Sigmoid colon (tissue), 6 donors: ENCODE measurements at regions not wholly inside any gene's neighbourhood (a gene's known extent, or its start where the extent isn't known, plus 50 kb on each side); places are given as distances from the start of the nearest gene placed in this dataset.

ENCODE experiments used
- DNase-seq: peaks from one replicate; pipeline ENCODE4 v3.0.0-alpha.2; 2019
- H3K27ac ChIP-seq, 4 donors: fragments of 200-600 bp; sonication (generic); one replicate each; pipeline ENCODE4 v1.5.1; 2016 to 2019; ENCODE audit warnings: mild to moderate bottlenecking in 1 of 4
- H3K27me3 ChIP-seq, 3 donors: fragments of 200-600 bp; sonication (generic); one replicate each; pipeline ENCODE4 v1.5.1; 2019; ENCODE audit warnings: mild to moderate bottlenecking in 1 of 3
- H3K36me3 ChIP-seq, 4 donors: fragments of 200-600 bp; sonication (generic); one replicate each; pipeline ENCODE4 v1.5.1; 2016 to 2019
- H3K4me1 ChIP-seq, 4 donors: fragments of 200-600 bp; sonication (generic); one replicate each; pipeline ENCODE4 v1.5.1; 2017 to 2019
- H3K4me3 ChIP-seq, 4 donors: fragments of 200-600 bp; sonication (generic); one replicate each; pipeline ENCODE4 v1.5.1; 2017 to 2019; ENCODE audit warnings: mild to moderate bottlenecking in 2 of 4, moderate library complexity in 1 of 4
- H3K9me3 ChIP-seq, 4 donors: fragments of 200-600 bp in 3 of 4; sonication (generic) in 3 of 4; one replicate each; pipeline versions ENCODE4 v1.5.1 to v1.6.1; 2013 to 2019
- EP300 ChIP-seq, 4 donors: sonication (generic); formaldehyde crosslinking; IDR thresholded peaks; one replicate each; pipeline ENCODE4 v1.6.1; 2017; ENCODE audit warnings: antibody characterized with exemption in 4 of 4
- POLR2A ChIP-seq, 2 donors: fragments of 450-650 bp; IDR thresholded peaks; one replicate each; pipeline ENCODE4 v1.6.1; 2016; ENCODE audit warnings: antibody characterized with exemption in 2 of 2, mild to moderate bottlenecking in 2 of 2, moderate library complexity in 2 of 2
- POLR2AphosphoS5 ChIP-seq, 4 donors: sonication (generic); formaldehyde crosslinking; IDR thresholded peaks; one replicate each; pipeline ENCODE4 v1.6.1; 2017; ENCODE audit warnings: antibody characterized with exemption in 4 of 4
- WGBS, 2 donors: extraction: QIAGEN DNeasy Blood & Tissue Kit; methylation state at CpG; one replicate each; pipeline ENCODE4 v1.1.7; 2013; 5-methylcytosine and 5-hydroxymethylcytosine counted together
- intact Hi-C: fragments of 100-400 bp; cut with DNase I; formaldehyde crosslinking; loops from one replicate; pipeline ENCODE4 v1.15.1; 2023
- TF ChIP-seq, protein P1 (sequence below), 4 experiments: fragments of 450-650 bp in 3 of 4; fragments of 200-600 bp in 1 of 4; IDR thresholded peaks; one replicate each; pipeline ENCODE4 v1.5.1; 2016 to 2019; ENCODE audit warnings: antibody characterized with exemption in 4 of 4, mild to moderate bottlenecking in 3 of 4, moderate library complexity in 2 of 4
- donor health status: healthy with polysubstance abuse.
- donor health status: healthy.

DNA sequence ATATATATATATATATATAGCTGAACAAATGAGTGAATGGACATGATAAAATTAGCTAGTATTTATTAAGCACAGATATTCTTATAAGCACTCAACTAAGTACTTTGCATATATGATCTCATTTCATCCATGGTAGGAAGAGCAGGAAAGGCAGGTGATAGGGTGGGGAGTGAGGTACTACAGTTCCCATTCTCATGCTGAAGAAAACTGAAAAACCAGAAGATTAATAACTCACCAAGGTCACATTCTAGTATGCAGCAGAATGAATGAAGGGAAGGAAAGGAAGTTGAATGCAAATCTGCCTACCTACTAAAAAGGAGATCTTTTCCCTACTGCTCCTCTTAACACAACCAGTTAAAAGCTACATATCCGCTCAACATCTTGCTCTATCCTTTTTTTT lies 298.1 kb upstream of the TMPO start:
- H3K4me1 ChIP-seq, result no peaks in the 10 kb centered on the region
- H3K4me3 ChIP-seq, result no peak overlapping the region
- intact Hi-C loops, result no loop called here
- DNase-seq, result no peak
- 83 to 92% methylated on average over 1 of the region's 1 CpG for WGBS, 2 donors
- H3K36me3 ChIP-seq, result no peaks in the 10 kb centered on the region
- no peaks in the 10 kb centered on the region for H3K27me3 ChIP-seq
- no peaks in the 10 kb centered on the region for H3K9me3 ChIP-seq
- TF ChIP-seq POLR2AphosphoS5 (IDR thresholded peaks at IDR 0.05), result no peak
- TF ChIP-seq, protein P1, sequence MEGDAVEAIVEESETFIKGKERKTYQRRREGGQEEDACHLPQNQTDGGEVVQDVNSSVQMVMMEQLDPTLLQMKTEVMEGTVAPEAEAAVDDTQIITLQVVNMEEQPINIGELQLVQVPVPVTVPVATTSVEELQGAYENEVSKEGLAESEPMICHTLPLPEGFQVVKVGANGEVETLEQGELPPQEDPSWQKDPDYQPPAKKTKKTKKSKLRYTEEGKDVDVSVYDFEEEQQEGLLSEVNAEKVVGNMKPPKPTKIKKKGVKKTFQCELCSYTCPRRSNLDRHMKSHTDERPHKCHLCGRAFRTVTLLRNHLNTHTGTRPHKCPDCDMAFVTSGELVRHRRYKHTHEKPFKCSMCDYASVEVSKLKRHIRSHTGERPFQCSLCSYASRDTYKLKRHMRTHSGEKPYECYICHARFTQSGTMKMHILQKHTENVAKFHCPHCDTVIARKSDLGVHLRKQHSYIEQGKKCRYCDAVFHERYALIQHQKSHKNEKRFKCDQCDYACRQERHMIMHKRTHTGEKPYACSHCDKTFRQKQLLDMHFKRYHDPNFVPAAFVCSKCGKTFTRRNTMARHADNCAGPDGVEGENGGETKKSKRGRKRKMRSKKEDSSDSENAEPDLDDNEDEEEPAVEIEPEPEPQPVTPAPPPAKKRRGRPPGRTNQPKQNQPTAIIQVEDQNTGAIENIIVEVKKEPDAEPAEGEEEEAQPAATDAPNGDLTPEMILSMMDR (IDR thresholded peaks at IDR 0.05), result no peak
- TF ChIP-seq POLR2A (IDR thresholded peaks at IDR 0.05), result no peak
- no peak for TF ChIP-seq EP300 (IDR thresholded peaks at IDR 0.05)
- H3K27ac ChIP-seq, result no peak overlapping the region

DNA sequence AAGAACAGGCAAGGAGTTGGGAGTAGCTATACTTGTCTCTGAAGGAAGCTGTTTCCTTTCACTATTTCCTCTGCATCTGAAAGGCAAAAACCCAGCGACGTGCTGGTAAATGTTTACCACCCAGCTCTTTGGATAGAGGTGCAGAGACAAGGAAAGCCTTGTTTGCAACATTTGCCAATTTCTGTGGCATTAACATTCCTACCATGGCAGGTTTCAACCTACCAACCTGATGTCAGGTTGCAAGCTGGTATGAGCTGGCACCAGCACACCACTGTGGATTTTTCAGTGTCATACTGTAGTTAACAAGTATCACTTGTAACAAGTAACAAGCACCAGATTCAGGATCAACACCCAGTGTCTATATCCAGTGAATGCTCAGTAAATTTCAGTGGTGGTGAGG lies 294.8 kb upstream of the TMPO start:
- TF ChIP-seq EP300 (IDR thresholded peaks at IDR 0.05), result no peak
- no peak for TF ChIP-seq POLR2A (IDR thresholded peaks at IDR 0.05)
- no peak for TF ChIP-seq POLR2AphosphoS5 (IDR thresholded peaks at IDR 0.05)
- TF ChIP-seq, protein P1 (IDR thresholded peaks at IDR 0.05), result no peak
- Histone ChIP-seq H3K4me3 (no peak overlapping the region), H3K27ac (no peak overlapping the region), H3K9me3 (no peaks in the 10 kb centered on the region), H3K36me3 (no peaks in the 10 kb centered on the region), H3K27me3 (no peaks in the 10 kb centered on the region), H3K4me1 (no peaks in the 10 kb centered on the region)
- WGBS, 2 donors, result 26 to 46% methylated on average over 2 of the region's 2 CpGs
- no peak for DNase-seq
- intact Hi-C loops, result no loop called here

DNA sequence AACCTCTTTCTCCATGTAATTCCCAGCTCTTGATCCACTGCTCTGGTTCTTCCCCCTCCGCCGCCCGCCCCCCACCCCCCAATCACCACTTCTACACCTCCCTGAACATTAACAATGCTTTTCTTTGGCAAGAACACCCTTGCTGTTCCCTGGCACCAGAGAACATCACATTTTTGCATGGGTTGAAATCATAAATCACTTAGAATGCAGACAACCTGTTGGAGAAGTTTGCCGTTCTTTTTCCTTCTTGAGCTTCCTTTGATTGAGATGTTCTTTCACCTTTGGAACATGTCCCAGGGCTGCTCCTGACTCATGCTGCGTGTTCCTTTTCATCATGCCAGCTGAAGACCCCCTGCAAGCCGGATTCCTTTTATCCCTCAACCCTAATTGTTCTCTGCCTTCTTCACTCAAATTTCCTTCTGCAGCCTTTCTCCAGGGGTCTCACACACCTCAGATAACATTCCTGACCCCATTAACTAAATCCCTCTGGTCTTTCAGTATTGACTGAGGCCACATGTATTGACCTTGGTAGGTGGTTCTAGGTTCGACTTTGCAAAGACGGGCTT lies 294.1 kb upstream of the TMPO start:
- Histone ChIP-seq H3K9me3 (no peaks in the 10 kb centered on the region), H3K27me3 (no peaks in the 10 kb centered on the region), H3K4me1 (no peaks in the 10 kb centered on the region), H3K36me3 (no peaks in the 10 kb centered on the region), H3K4me3 (no peak overlapping the region), H3K27ac (no peak overlapping the region)
- 66 to 72% methylated on average over 8 of the region's 8 CpGs for WGBS, 2 donors
- DNase-seq, result no peak
- TF ChIP-seq EP300 (IDR thresholded peaks at IDR 0.05), result no peak
- intact Hi-C loops, result no loop called here

DNA sequence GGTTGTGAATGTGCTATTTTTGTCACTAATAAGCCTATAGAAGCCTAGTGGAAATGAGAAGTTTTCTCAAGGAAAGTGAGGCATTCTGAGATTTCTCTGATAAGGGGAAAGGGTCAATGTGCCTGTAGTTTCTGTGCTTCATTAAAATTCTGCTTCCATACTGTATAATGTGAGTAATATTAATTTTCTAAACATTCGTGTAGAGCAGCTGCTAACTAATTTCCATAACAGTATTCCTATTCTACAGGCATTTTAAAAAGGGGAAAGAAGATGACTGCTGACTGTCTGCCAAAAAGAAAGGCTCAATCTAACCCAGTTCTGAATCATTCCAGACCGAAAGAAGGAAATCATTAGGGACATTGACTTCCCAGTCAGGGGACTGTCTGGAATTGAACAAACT lies 293.3 kb upstream of the TMPO start:
- no peaks in the 10 kb centered on the region for H3K4me1 ChIP-seq

DNA sequence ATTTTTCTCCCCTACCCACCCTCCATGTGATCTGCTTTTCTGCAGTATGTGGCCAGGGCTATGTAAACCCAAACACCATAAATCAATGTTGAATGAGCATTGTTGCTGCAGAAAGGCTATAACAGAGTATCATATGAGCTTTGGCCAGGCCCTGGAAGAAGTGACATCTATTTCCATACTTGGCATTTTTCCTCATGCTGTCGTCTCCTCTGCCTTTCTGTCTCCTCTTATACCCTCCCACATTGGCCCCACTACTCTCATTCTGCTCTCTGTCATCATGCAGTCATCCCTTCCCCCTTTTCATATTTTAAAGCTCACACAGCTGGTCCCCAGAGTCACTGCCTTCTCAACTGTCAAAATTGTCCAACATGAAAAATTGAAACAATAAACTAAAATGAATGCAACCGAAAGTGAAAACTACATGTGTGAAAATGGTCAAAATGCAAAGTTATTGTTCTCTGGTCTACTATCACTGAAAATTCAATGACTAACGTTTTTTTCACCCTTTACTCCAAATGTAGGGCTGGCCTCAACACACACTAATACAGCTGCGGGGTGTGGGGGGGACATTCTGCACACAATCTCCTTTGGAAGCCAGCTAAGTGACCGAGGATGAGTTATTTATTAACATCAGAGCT lies 290.7 kb upstream of the TMPO start:
- WGBS, 2 donors, result 21 to 52% methylated on average over 5 of the region's 5 CpGs

More for the DNA sequence above, 293.3 kb upstream of the TMPO start:
- Histone ChIP-seq H3K36me3 (no peaks in the 10 kb centered on the region), H3K9me3 (no peaks in the 10 kb centered on the region), H3K4me3 (no peak overlapping the region), H3K27ac (no peak overlapping the region), H3K27me3 (no peaks in the 10 kb centered on the region)
- 75 to 84% methylated on average over 2 of the region's 2 CpGs for WGBS, 2 donors
- TF ChIP-seq, protein P1 (IDR thresholded peaks at IDR 0.05), result no peak
- TF ChIP-seq POLR2A (IDR thresholded peaks at IDR 0.05), result no peak
- no peak for TF ChIP-seq EP300 (IDR thresholded peaks at IDR 0.05)
- intact Hi-C loops, result no loop called here
- no peak for DNase-seq

More for the DNA sequence above, 290.7 kb upstream of the TMPO start:
- intact Hi-C loops, result no loop called here
- no peak for TF ChIP-seq POLR2AphosphoS5 (IDR thresholded peaks at IDR 0.05)
- TF ChIP-seq, protein P1 (IDR thresholded peaks at IDR 0.05), result no peak
- no peak for TF ChIP-seq POLR2A (IDR thresholded peaks at IDR 0.05)
- TF ChIP-seq EP300 (IDR thresholded peaks at IDR 0.05), result no peak
- Histone ChIP-seq H3K4me1 (peaks cover 0 to 14% (median 2%) of the 10 kb centered on the region in 4 donors), H3K27me3 (no peaks in the 10 kb centered on the region), H3K4me3 (no peak overlapping the region), H3K36me3 (no peaks in the 10 kb centered on the region), H3K27ac (no peak overlapping the region), H3K9me3 (no peaks in the 10 kb centered on the region)
- DNase-seq, result no peak
